Heart right ventricle (tissue), 16 donors: ENCODE measurements at regions not wholly inside any gene's neighbourhood (a gene's known extent, or its start where the extent isn't known, plus 50 kb on each side); places are given as distances from the start of the nearest gene placed in this dataset.

Source experiments
- ATAC-seq, 8 donors: fragments of 200-7000 bp; cut with Tn5 transposase; one replicate each; pipeline ENCODE4 v1.9.1; 2020; ENCODE audit warnings: mild to moderate bottlenecking in 8 of 8, moderate library complexity in 8 of 8, moderate number of reproducible peaks in 1 of 8
- DNase-seq, 2 donors: peaks; one replicate each; pipeline ENCODE4 v3.0.0-alpha.2; 2020
- H3K27ac ChIP-seq, 10 donors: fragments of 200-600 bp; sonication (generic) in 2 of 10; one replicate each; pipeline versions ENCODE4 v1.5.0 to v1.8.0; 2020 to 2022; ENCODE audit warnings: mild to moderate bottlenecking in 3 of 10
- H3K27me3 ChIP-seq, 7 donors: fragments of 200-600 bp; one replicate each; pipeline ENCODE4 v1.8.0; 2021 to 2022; ENCODE audit warnings: mild to moderate bottlenecking in 2 of 7
- H3K36me3 ChIP-seq, 9 donors: fragments of 200-600 bp; sonication (generic) in 1 of 9; one replicate each; pipeline versions ENCODE4 v1.5.0 to v1.8.0; 2020 to 2022; ENCODE audit warnings: mild to moderate bottlenecking in 2 of 9
- H3K4me1 ChIP-seq, 9 donors: fragments of 200-600 bp; sonication (generic) in 1 of 9; one replicate each; pipeline versions ENCODE4 v1.5.0 to v1.8.0; 2020 to 2022; ENCODE audit warnings: mild to moderate bottlenecking in 4 of 9
- H3K4me3 ChIP-seq, 10 donors: fragments of 200-600 bp; sonication (generic) in 2 of 10; one replicate each; pipeline versions ENCODE4 v1.5.0 to v1.8.0; 2020 to 2022; ENCODE audit warnings: mild to moderate bottlenecking in 7 of 10, moderate library complexity in 2 of 10
- H3K9me3 ChIP-seq, 11 donors: fragments of 200-600 bp in 10 of 11; sonication (generic) in 2 of 11; one replicate each; pipeline versions ENCODE4 v1.5.0 to v1.8.0; 2013 to 2022; ENCODE audit warnings: mild to moderate bottlenecking in 2 of 11, control low read depth in 1 of 11, moderate library complexity in 1 of 11
- CTCF ChIP-seq, 9 donors: fragments of 200-600 bp; sonication (generic) in 2 of 9; IDR thresholded peaks; one replicate each; pipeline versions ENCODE4 v1.5.0 to v1.8.0; 2021 to 2022; ENCODE audit warnings: antibody characterized with exemption in 9 of 9, mild to moderate bottlenecking in 5 of 9, moderate library complexity in 1 of 9
- WGBS, 2 donors: extraction: QIAGEN DNeasy Blood & Tissue Kit; methylation state at CpG; one replicate each; pipeline ENCODE4 v1.1.7; 2013; ENCODE audit warnings: inconsistent platforms in 1 of 2; 5-methylcytosine and 5-hydroxymethylcytosine counted together
- intact Hi-C, 10 donors: fragments of 100-400 bp; cut with DNase I; formaldehyde crosslinking; loops; one replicate each; pipeline versions ENCODE4 v1.11.1 to v1.14.2; 2022
- donor health status: Arrhythmogenic right ventricular cardiomyopathy.
- donor health status: ischemic (EF 13 %, LVEDD 7.1; RV severe dilation, severe dysfunction).
- donor health status: healthy with polysubstance abuse.
- donor health status: DM: no; HTN: yes; CAD: no.
- donor health status: DM: no; HTN: no; CAD: no.
- donor health status: ischemic (EF 25% LVEDD 6.9; RV normal size, moderate dysfunction).
- donor health status: ischemic (EF 25% LVEDD 5.7; RV mildly dilated, moderate dysfunction).
- donor health status: healthy.
- donor health status: DM: yes; HTN: yes; CAD: no.
- donor health status: Ischemic cardiomyopathy.
- donor health status: ischemic (EF 35%, LVEDD 5.7; RV mildly dilated, moderate dysfunction).
- donor health status: nonischemic (EF 11% LVEDD 7.7; RV severe dilation, severe dysfunction).
- donor health status: DM: yes; HTN: yes; CAD: no.
- donor health status: PGD.
- donor health status: ischemic (EF 29% LVEDD 5.4; RV normal size, mild dysfunction).
- donor health status: nonischemic (EF 23%, LVEDD 6.1; RV moderate dilation, normal function).

GRCh38 chr4:130393642-130394041 is 1297.7 kb downstream of the C4orf33 start:
- no peaks in the 10 kb centered on the region for H3K36me3 ChIP-seq
- intact Hi-C loops, result no loop called here
- no peak overlapping the region for H3K4me3 ChIP-seq
- H3K27me3 ChIP-seq, result no peaks in the 10 kb centered on the region
- TF ChIP-seq CTCF (IDR thresholded peaks at IDR 0.05), result no peak
- H3K27ac ChIP-seq, result no peak overlapping the region
- 21 to 25% methylated on average over 3 of the region's 3 CpGs for WGBS, 2 donors
- H3K4me1 ChIP-seq, result no peaks in the 10 kb centered on the region
- DNase-seq, result no peak
- peak in 1 of 8 donors; percentile 17 for ATAC-seq
- no peaks in the 10 kb centered on the region for H3K9me3 ChIP-seq

GRCh38 chr4:130395871-130396270 is 1299.9 kb downstream of the C4orf33 start:
- no peak for TF ChIP-seq CTCF (IDR thresholded peaks at IDR 0.05)
- H3K36me3 ChIP-seq, result no peaks in the 10 kb centered on the region
- H3K4me1 ChIP-seq, result no peaks in the 10 kb centered on the region
- no peaks in the 10 kb centered on the region for H3K27me3 ChIP-seq
- WGBS, 2 donors, result 47 to 56% methylated on average over 2 of the region's 2 CpGs
- intact Hi-C loops, result no loop called here
- H3K27ac ChIP-seq, result no peak overlapping the region
- no peak for DNase-seq
- peaks cover 0 to 2% (median 0%) of the 10 kb centered on the region in 11 donors for H3K9me3 ChIP-seq
- no peak for ATAC-seq
- no peak overlapping the region for H3K4me3 ChIP-seq

- TF ChIP-seq CTCF (IDR thresholded peaks at IDR 0.05), result no peak
- Histone ChIP-seq H3K27me3 (no peaks in the 10 kb centered on the region), H3K36me3 (no peaks in the 10 kb centered on the region), H3K27ac (no peak overlapping the region), H3K4me1 (no peaks in the 10 kb centered on the region), H3K9me3 (peaks cover 0 to 2% (median 0%) of the 10 kb centered on the region in 11 donors), H3K4me3 (no peak overlapping the region)
- ATAC-seq (no peak), DNase-seq (no peak)
- intact Hi-C loops, result no loop called here
- WGBS, 2 donors, result 84 to 85% methylated on average over 3 of the region's 3 CpGs
Measured at GRCh38 chr4:130403221-130403620, 1307.3 kb downstream of the C4orf33 start.

- no peak for TF ChIP-seq CTCF (IDR thresholded peaks at IDR 0.05)
- 85 to 96% methylated on average over 1 of the region's 1 CpG for WGBS, 2 donors
- Histone ChIP-seq H3K27me3 (no peaks in the 10 kb centered on the region), H3K36me3 (no peaks in the 10 kb centered on the region), H3K9me3 (peaks cover 0 to 7% (median 0%) of the 10 kb centered on the region in 11 donors), H3K4me3 (no peak overlapping the region), H3K27ac (no peak overlapping the region), H3K4me1 (no peaks in the 10 kb centered on the region)
- ATAC-seq, result no peak
- intact Hi-C loops, result loop anchor here in 1 of 10 donors (10.0 kb wide), 1 partner anchor 911 kb away; no protein-coding TSS in a partner anchor
- DNase-seq, result no peak
Measured at GRCh38 chr4:130416228-130416627, 1320.3 kb downstream of the C4orf33 start.
